Neural cell (in vitro differentiated cells): ENCODE measurements at regions not wholly inside any gene's neighbourhood (a gene's known extent, or its start where the extent isn't known, plus 50 kb on each side); places are given as distances from the start of the nearest gene placed in this dataset.
"Not testable (repeated sequence)": the region's sequence is repeated elsewhere in the genome, so short reads cannot be mapped to it uniquely, and the experiment has no call there.

Experiments
- H2AFZ ChIP-seq: fragments of 200-600, 300-800 bp; sonication (generic), shearing (Covaris generic); 2 replicates; pipeline ENCODE4 v1.6.0; 2014; ENCODE audit warnings: low read depth, mild to moderate bottlenecking, antibody characterized with exemption, low read length, moderate library complexity
- H3F3A ChIP-seq: fragments of 200-600 bp; shearing (Covaris generic); 2 replicates; pipeline ENCODE4 v1.6.1; 2016; ENCODE audit warnings: mild to moderate bottlenecking, moderate library complexity, mixed read lengths, antibody characterized with exemption, low read length; ENCODE audit not compliant: insufficient read depth, poor library complexity, severe bottlenecking
- H3K27ac ChIP-seq: fragments of 200-600, 300-800 bp; sonication (generic), shearing (Covaris generic); 2 replicates; pipeline ENCODE4 v1.5.1; 2014; ENCODE audit warnings: mild to moderate bottlenecking, low read length, moderate library complexity
- H3K27me3 ChIP-seq: fragments of 300-800, 200-600 bp; sonication (generic), shearing (Covaris generic); 2 replicates; pipeline ENCODE4 v1.6.0; 2014; ENCODE audit warnings: mild to moderate bottlenecking, low read depth, low read length, moderate library complexity; ENCODE audit not compliant: insufficient read depth
- H3K36me3 ChIP-seq: fragments of 300-800, 200-600 bp; sonication (generic), shearing (Covaris generic); 2 replicates; pipeline ENCODE4 v1.5.1; 2014; ENCODE audit warnings: mild to moderate bottlenecking, antibody characterized with exemption, low read length, moderate library complexity; ENCODE audit not compliant: insufficient read depth
- H3K4me2 ChIP-seq: fragments of 300-800, 200-600 bp; sonication (generic), shearing (Covaris generic); 2 replicates; pipeline ENCODE4 v1.6.0; 2014; ENCODE audit warnings: mild to moderate bottlenecking, low read length
- H3K4me3 ChIP-seq: fragments of 300-800, 200-600 bp; sonication (generic), shearing (Covaris generic); 2 replicates; pipeline ENCODE4 v1.5.1; 2014; ENCODE audit warnings: mild to moderate bottlenecking, low read length, moderate library complexity
- H3K79me2 ChIP-seq: fragments of 200-600 bp; shearing (Covaris generic); replicated peaks from 2 replicates; pipeline ENCODE4 v1.6.0; 2014; ENCODE audit warnings: mild to moderate bottlenecking, low read length, moderate library complexity; ENCODE audit not compliant: insufficient read depth
- H3K9ac ChIP-seq: fragments of 300-800, 200-600 bp; sonication (generic), shearing (Covaris generic); 2 replicates; pipeline ENCODE4 v1.6.1; 2016; ENCODE audit warnings: mild to moderate bottlenecking, low read length, mixed read lengths
- H3K9me2 ChIP-seq: fragments of 200-600 bp; shearing (Covaris generic); 2 replicates; pipeline ENCODE4 v1.6.1; 2016; ENCODE audit warnings: mild to moderate bottlenecking, low read length, mixed read lengths; ENCODE audit not compliant: insufficient read depth
- H3K9me3 ChIP-seq: fragments of 200-600, 300-800 bp; sonication (generic), shearing (Covaris generic); 2 replicates; pipeline ENCODE4 v1.6.1; 2016; ENCODE audit warnings: mild to moderate bottlenecking, mixed run types, low read length, moderate library complexity, mixed read lengths
- H4K20me1 ChIP-seq: fragments of 200-600 bp; shearing (Covaris generic); 2 replicates; pipeline ENCODE4 v1.6.1; 2016; ENCODE audit warnings: mild to moderate bottlenecking, mixed run types; ENCODE audit not compliant: insufficient read depth
- EP300 ChIP-seq: fragments of 450-650 bp; conservative IDR thresholded peaks from 2 replicates; pipeline ENCODE4 v1.6.1; 2014; ENCODE audit warnings: antibody characterized with exemption, mild to moderate bottlenecking, moderate library complexity; ENCODE audit not compliant: poor library complexity, severe bottlenecking
- EZH2 ChIP-seq: fragments of 200-600, 300-800 bp; shearing (Covaris generic), sonication (generic); IDR thresholded peaks from 2 replicates; pipeline ENCODE4 v1.6.1; 2014; ENCODE audit warnings: antibody characterized with exemption, low read length, borderline replicate concordance, mild to moderate bottlenecking; ENCODE audit not compliant: insufficient read depth, poor library complexity, severe bottlenecking
- MXI1 ChIP-seq: fragments of 450-650 bp; conservative IDR thresholded peaks from 2 replicates; pipeline ENCODE4 v1.6.1; 2014; ENCODE audit warnings: antibody characterized with exemption, mild to moderate bottlenecking; ENCODE audit not compliant: poor library complexity, severe bottlenecking
- POLR2AphosphoS5 ChIP-seq: IDR thresholded peaks from 2 replicates; pipeline ENCODE4 v1.6.1; 2012
- RAD21 ChIP-seq: fragments of 450-650 bp; conservative IDR thresholded peaks from 2 replicates; pipeline ENCODE4 v1.6.1; 2014; ENCODE audit warnings: antibody characterized with exemption, mild to moderate bottlenecking, moderate library complexity
- SMC3 ChIP-seq: fragments of 450-650 bp; conservative IDR thresholded peaks from 2 replicates; pipeline ENCODE4 v1.6.1; 2014; ENCODE audit warnings: antibody characterized with exemption, mild to moderate bottlenecking, moderate library complexity; ENCODE audit not compliant: poor library complexity
- TAF1 ChIP-seq: IDR thresholded peaks from 2 replicates; pipeline ENCODE4 v1.6.1; 2012; ENCODE audit warnings: low read depth
- TF ChIP-seq, protein P1 (sequence below): fragments of 450-650 bp; IDR thresholded peaks from 2 replicates; pipeline ENCODE4 v1.5.1; 2014; ENCODE audit warnings: antibody characterized with exemption, mild to moderate bottlenecking, moderate library complexity; ENCODE audit not compliant: poor library complexity, severe bottlenecking
- TF ChIP-seq, protein P2 (sequence below): IDR thresholded peaks from 2 replicates; pipeline ENCODE4 v1.6.1; 2012; ENCODE audit warnings: borderline replicate concordance

DNA sequence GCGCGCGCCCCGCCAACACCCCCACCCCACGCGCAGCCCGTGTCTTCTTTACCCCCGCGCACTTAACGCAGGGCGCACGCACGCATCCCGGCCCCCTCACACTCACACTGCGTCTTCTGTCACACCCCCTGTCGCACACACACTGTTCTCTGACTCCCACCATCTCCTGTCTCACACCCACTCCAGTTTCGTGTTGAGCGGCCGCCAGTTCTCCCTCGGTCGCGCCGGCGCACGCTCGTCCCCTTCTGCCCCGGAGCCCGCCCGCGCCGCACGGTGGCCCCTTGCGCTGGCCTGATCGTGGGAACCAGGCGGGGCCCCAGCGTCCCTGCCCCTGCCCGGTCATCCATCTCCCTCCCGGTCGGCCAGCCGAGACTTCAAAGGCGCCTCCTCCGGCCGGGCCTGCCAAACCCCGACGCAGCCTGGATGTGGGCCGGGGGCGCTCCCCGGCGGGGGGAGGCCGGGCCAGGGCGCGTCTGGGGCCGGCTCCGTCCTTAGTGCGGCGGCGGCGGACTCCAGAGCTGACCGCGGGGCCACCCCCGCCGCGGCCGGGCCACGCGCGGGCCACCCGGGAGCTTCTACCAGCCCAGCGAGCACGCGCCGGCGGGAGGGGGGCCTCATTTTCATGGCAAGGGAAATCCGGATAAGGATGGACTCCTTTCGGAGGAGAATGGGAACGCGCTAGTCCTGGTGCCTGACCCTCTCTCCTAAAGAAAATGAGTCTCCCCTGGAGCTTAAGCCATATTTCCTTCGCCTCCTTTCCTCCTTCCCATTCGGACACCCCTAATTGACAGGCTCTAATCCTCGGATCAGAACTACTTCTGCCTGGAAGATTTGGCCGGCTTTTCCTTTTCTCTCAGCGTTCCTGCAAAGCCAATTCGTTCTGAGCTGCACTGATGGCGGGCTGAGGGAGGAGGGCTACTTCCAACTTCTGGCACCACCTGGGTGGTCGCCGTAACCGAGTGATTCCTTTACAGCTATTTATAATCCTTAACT lies 82.0 kb upstream of the HMGA2 start:
- no peaks in the 10 kb centered on the region for H4K20me1 ChIP-seq
- TF ChIP-seq EZH2 (no peak), POLR2AphosphoS5 (peak; percentile 8), EP300 (no peak), SMC3 (no peak), RAD21 (no peak), TAF1 (no peak), MXI1 (peak; percentile 47)
- TF ChIP-seq, protein P1, sequence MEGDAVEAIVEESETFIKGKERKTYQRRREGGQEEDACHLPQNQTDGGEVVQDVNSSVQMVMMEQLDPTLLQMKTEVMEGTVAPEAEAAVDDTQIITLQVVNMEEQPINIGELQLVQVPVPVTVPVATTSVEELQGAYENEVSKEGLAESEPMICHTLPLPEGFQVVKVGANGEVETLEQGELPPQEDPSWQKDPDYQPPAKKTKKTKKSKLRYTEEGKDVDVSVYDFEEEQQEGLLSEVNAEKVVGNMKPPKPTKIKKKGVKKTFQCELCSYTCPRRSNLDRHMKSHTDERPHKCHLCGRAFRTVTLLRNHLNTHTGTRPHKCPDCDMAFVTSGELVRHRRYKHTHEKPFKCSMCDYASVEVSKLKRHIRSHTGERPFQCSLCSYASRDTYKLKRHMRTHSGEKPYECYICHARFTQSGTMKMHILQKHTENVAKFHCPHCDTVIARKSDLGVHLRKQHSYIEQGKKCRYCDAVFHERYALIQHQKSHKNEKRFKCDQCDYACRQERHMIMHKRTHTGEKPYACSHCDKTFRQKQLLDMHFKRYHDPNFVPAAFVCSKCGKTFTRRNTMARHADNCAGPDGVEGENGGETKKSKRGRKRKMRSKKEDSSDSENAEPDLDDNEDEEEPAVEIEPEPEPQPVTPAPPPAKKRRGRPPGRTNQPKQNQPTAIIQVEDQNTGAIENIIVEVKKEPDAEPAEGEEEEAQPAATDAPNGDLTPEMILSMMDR = no peak
- TF ChIP-seq, protein P2, sequence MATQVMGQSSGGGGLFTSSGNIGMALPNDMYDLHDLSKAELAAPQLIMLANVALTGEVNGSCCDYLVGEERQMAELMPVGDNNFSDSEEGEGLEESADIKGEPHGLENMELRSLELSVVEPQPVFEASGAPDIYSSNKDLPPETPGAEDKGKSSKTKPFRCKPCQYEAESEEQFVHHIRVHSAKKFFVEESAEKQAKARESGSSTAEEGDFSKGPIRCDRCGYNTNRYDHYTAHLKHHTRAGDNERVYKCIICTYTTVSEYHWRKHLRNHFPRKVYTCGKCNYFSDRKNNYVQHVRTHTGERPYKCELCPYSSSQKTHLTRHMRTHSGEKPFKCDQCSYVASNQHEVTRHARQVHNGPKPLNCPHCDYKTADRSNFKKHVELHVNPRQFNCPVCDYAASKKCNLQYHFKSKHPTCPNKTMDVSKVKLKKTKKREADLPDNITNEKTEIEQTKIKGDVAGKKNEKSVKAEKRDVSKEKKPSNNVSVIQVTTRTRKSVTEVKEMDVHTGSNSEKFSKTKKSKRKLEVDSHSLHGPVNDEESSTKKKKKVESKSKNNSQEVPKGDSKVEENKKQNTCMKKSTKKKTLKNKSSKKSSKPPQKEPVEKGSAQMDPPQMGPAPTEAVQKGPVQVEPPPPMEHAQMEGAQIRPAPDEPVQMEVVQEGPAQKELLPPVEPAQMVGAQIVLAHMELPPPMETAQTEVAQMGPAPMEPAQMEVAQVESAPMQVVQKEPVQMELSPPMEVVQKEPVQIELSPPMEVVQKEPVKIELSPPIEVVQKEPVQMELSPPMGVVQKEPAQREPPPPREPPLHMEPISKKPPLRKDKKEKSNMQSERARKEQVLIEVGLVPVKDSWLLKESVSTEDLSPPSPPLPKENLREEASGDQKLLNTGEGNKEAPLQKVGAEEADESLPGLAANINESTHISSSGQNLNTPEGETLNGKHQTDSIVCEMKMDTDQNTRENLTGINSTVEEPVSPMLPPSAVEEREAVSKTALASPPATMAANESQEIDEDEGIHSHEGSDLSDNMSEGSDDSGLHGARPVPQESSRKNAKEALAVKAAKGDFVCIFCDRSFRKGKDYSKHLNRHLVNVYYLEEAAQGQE = no peak
- no peaks in the 10 kb centered on the region for H3K79me2 ChIP-seq
- peak overlapping the region; percentile 93 for H3K4me3 ChIP-seq
- H3K9ac ChIP-seq = peak overlapping the region; percentile 34
- no peak overlapping the region for H3K27ac ChIP-seq
- no peaks in the 10 kb centered on the region for H3K9me2 ChIP-seq
- H3F3A ChIP-seq = no peaks in the 10 kb centered on the region
- peak overlapping the region; percentile 61 for H3K4me2 ChIP-seq
- no peaks in the 10 kb centered on the region for H3K9me3 ChIP-seq
- H2AFZ ChIP-seq = peak overlapping the region; percentile 24
- H3K27me3 ChIP-seq = peaks cover 31% of the 10 kb centered on the region
- no peaks in the 10 kb centered on the region for H3K36me3 ChIP-seq

DNA sequence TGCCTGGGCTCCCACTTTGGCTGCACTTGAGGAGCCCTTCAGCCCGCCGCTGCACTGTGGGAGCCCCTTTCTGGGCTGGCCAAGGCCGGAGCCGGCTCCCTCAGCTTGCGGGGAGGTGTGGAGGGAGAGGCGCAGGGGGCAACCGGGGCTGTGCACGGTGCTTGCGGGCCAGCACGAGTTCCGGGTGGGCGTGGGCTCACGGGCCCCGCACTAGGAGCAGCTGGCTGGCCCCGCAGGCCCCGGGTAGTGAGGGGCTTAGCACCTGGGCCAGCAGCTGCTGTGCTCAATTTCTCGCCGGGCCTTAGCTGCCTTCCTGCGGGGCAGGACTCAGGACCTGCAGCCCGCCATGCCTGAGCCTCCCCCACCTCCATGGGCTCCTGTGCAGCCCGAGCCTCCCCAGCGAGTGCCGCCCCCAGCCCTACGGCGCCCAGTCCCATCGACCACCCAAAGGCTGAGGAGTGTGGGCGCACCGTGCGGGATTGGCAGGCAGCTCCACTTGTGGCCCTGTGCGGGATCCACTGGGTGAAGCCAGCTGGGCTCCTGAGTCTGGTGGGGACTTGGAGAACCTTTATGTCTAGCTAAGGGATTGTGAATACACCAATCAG lies 79.9 kb upstream of the HMGA2 start:
- H3K27ac ChIP-seq, H2AFZ ChIP-seq: not testable (repeated sequence)
- peaks cover 31% of the 10 kb centered on the region for H3K27me3 ChIP-seq

More for the DNA sequence above, 79.9 kb upstream of the HMGA2 start:
- H3K4me3 ChIP-seq, H3K4me2 ChIP-seq, H3K9me3 ChIP-seq, H3F3A ChIP-seq, H3K79me2 ChIP-seq, H4K20me1 ChIP-seq, H3K36me3 ChIP-seq, H3K9me2 ChIP-seq, H3K9ac ChIP-seq: not testable (repeated sequence)
